Fibroblast of the aortic adventitia (primary cell): ENCODE measurements at regions not wholly inside any gene's neighbourhood (a gene's known extent, or its start where the extent isn't known, plus 50 kb on each side); places are given as distances from the start of the nearest gene placed in this dataset.

Source experiments
- DNase-seq: peaks from one replicate; pipeline ENCODE4 v3.0.0-alpha.2; 2010; ENCODE audit warnings: low read depth
- H3K4me3 ChIP-seq: 2 replicates; pipeline ENCODE4 v1.5.1; 2011; ENCODE audit warnings: low read depth, mild to moderate bottlenecking, control low read depth, low read length, moderate library complexity
- CTCF ChIP-seq: IDR thresholded peaks from 2 replicates; pipeline ENCODE4 v1.5.1; 2011; ENCODE audit warnings: mild to moderate bottlenecking, low read length, control low read depth, inconsistent platforms; ENCODE audit not compliant: insufficient read depth

DNA sequence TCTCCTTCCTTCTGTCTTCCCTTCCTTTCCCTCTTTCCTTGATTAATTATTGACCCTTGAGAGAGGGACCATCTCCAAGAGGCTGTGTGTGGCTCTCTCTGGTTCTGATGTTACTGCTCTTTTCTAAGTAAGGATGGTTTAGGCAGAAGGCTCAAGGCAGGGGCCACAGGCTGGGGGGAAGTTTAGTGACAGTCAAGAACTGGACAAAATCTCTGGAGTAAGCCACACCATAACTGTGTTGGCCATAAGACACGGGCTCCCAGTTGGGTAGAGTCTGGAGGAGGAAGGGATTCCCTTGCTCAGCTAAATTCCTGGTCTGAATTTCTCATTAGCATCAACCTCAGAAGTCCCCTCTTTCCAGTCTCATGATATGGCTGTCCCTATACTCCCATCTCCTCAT lies 74.7 kb downstream of the BUD13 start:
- no peak for TF ChIP-seq CTCF
- no peak for DNase-seq
- no peak overlapping the region for H3K4me3 ChIP-seq

- no peak overlapping the region for H3K4me3 ChIP-seq
- no peak for TF ChIP-seq CTCF
- DNase-seq: no peak
Measured at GRCh38 chr11:116697639-116698038, 75.1 kb downstream of the BUD13 start.

DNA sequence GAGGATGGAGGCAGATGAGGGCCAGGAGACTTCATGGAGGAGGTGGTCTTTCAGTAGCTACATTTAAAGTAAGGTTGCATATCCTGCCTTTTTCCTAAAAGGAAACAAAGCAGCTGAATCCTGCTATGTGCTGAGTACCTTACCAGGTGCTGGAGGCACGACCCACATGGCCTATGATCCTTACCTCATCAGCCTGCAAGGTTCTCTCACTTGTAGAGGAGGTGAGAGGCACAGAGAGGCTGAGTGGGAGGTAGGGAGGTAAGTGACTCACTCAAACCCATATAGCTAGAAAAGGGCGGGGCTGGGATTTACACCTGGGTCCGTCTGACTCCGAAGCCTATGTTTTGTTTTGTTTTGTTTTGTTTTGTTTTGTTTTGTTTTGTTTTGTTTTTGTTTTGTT lies 75.8 kb downstream of the BUD13 start:
- H3K4me3 ChIP-seq: no peak overlapping the region
- no peak for TF ChIP-seq CTCF
- no peak for DNase-seq

DNA sequence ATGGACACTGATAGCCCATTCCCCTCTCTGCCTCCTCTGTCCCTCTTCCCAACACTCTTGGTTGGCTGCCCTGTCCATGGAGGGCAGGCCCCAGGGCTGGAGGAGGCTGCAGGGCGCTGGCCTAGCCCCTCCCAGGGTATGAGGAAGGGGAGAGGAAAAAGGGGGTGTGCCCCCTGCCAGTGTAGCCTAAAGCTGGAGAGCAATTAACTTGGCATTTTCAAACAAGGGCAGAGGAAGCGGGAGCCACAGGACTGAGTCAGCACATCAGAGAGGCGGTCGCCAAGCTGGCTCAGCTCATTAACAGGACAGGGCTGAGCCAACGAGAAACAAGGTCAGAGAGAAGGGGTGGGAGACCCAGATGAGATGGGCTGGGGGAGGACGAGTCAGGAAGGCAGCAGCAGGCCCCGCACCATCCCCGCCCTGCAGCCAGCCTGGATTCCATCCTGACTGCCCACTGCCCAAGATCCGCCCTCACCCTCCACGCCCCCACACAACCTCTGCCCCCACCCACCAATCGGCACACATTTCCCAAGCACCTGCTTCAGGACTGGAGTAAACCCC lies 76.3 kb downstream of the BUD13 start:
- DNase-seq: no peak
- H3K4me3 ChIP-seq: no peak overlapping the region
- no peak for TF ChIP-seq CTCF

DNA sequence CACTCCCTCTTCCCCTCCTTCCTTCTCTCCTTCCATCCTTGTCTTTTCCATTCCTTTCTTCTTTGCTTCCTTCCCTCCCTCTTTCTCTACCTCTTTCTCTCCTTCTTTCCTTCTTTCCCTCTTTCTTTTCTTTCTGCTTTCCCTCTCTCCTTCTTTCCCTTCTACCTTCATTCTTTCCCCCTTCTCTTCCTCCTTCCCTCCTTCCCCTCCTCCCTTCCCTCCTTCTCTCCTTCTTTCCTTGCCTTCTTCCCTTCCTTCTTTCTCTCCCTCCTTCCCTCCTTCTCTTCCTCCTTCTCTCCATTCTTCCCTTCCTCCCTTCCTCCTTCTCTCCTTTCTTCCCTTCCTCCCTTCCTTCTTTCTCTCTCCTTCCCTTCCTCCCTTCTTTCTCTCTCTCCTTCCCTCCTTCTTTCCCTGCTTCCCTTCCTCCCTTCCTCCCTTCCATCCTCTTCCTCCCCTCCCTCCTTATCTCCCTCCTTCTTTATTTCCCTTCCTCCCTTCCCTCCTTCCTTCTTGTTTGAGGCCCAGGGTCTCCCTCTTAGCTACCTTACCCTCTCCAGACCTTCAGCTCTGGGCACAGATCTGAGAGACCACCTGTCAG lies 77.0 kb downstream of the BUD13 start:
- no peak for TF ChIP-seq CTCF
- H3K4me3 ChIP-seq: no peak overlapping the region
- no peak for DNase-seq

- no peak for TF ChIP-seq CTCF
- DNase-seq: no peak
- no peak overlapping the region for H3K4me3 ChIP-seq
Measured at GRCh38 chr11:116694815-116695590, 77.8 kb downstream of the BUD13 start.
